ENCODE measurements at regions not wholly inside any gene's neighbourhood (a gene's known extent, or its start where the extent isn't known, plus 50 kb on each side); places are given as distances from the start of the nearest gene placed in this dataset.

- TF ChIP-seq POLR2AphosphoS5 (IDR thresholded peaks at IDR 0.05; ENCODE audit: borderline replicate concordance, low read depth, low read length): no peak
- no peak for TF ChIP-seq EZH2 (IDR thresholded peaks at IDR 0.05)
Observed at GRCh38 chr1:82091729-82092128, 291.0 kb downstream of the ADGRL2 start.

All from SK-N-MC (cell line).